Left ventricle myocardium inferior (tissue), 1 donor: ENCODE measurements at regions not wholly inside any gene's neighbourhood (a gene's known extent, or its start where the extent isn't known, plus 50 kb on each side); places are given as distances from the start of the nearest gene placed in this dataset.
"Not testable (repeated sequence)": the region's sequence is repeated elsewhere in the genome, so short reads cannot be mapped to it uniquely, and the experiment has no call there.

Source experiments
- DNase-seq: peaks from one replicate; pipeline ENCODE4 v3.0.0-alpha.2; 2020
- H3K27ac ChIP-seq: fragments of 200-600 bp; replicated peaks from 2 replicates; pipeline ENCODE4 v1.8.0; 2021
- H3K27me3 ChIP-seq: fragments of 200-600 bp; 2 replicates; pipeline ENCODE4 v1.8.0; 2021; ENCODE audit warnings: low read depth
- H3K36me3 ChIP-seq: fragments of 200-600 bp; 2 replicates; pipeline ENCODE4 v1.8.0; 2021
- H3K4me1 ChIP-seq: fragments of 200-600 bp; 2 replicates; pipeline ENCODE4 v1.8.0; 2021
- H3K4me3 ChIP-seq: fragments of 200-600 bp; 2 replicates; pipeline ENCODE4 v1.8.0; 2021; ENCODE audit warnings: mild to moderate bottlenecking, moderate library complexity
- H3K9me3 ChIP-seq: fragments of 200-600 bp; replicated peaks from 2 replicates; pipeline ENCODE4 v1.8.0; 2021
- CTCF ChIP-seq: fragments of 200-600 bp; IDR thresholded peaks from 2 replicates; pipeline ENCODE4 v1.8.0; 2021; ENCODE audit warnings: antibody characterized with exemption, mild to moderate bottlenecking, borderline replicate concordance
- intact Hi-C: fragments of 100-400 bp; cut with micrococcal nuclease; formaldehyde crosslinking; loops from one replicate; pipeline ENCODE4 v1.11.0; 2022
- donor health status: DM: no; HTN: yes; CAD: no; lungs with severe emphysema.

DNA sequence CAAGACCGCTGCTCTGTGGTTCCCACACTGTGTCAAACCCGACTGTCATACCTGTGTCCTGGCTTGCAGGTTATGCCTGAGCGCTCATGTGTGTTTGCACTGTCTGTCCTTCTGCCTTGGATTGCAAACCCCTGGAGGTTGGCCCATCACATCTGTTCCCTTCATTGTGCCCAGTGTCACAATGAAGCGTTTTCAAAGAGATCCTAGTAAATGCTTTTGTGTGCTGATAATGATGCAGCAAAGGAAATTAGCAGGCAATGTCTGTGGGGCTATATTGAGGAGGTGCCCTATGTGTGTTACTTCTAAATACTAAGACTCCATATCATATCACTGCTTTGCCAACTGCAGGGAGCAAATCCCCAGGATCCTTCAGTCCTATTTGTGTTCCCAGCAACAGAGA lies 424.4 kb upstream of the NFIA start:
- intact Hi-C loops: no loop called here
- Histone ChIP-seq H3K4me3 (no peak overlapping the region), H3K4me1 (no peaks in the 10 kb centered on the region), H3K36me3 (no peaks in the 10 kb centered on the region), H3K9me3 (peaks cover 4% of the 10 kb centered on the region), H3K27me3 (no peaks in the 10 kb centered on the region), H3K27ac (no peak overlapping the region)
- DNase-seq: no peak
- no peak for TF ChIP-seq CTCF

DNA sequence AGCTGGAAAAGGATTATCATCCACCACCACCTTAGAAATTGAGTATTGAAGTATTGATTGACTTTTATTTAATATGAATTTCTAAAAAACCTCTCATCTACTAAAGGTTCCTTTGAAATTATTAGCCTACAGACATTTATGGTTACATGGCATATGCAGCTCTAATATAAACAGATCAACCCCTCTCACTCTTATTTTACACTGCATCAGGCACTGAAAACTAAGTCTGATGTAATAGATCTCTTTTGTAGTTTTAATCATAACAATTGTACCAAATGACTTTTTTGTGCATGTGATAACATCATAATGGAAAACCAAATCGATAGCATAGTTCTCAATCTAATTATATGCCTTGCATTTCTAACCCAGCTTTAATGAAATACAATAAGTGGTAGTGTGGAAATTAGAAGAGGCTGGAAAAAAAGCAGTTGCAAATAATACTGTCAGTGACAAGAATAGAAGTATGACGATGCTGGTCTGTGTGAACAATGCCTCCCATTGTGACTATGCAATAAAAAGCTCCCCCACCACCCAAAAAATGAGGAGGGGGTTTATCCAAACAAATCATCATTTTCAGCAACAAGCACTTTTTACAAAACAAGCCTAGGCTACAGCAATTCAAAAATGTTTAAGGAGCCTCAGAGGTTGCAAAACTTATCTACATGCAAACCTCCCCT lies 426.5 kb upstream of the NFIA start:
- intact Hi-C loops: no loop called here
- H3K4me3 ChIP-seq: no peak overlapping the region
- DNase-seq: no peak

DNA sequence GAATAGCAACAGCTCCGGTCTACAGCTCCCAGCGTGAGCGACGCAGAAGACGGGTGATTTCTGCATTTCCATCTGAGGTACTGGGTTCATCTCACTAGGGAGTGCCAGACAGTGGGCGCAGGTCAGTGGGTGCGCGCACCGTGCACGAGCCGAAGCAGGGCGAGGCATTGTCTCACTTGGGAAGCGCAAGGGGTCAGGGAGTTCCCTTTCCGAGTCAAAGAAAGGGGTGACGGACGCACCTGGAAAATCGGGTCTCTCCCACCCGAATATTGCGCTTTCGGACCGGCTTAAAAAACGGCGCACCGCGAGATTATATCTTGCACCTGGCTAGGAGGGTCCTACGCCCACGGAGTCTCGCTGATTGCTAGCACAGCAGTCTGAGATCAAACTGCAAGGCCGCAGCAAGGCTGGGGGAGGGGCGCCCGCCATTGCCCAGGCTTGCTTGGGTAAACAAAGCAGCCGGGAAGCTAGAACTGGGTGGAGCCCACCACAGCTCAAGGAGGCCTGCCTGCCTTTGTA lies 442.3 kb upstream of the NFIA start:
- H3K27ac ChIP-seq, H3K36me3 ChIP-seq, H3K9me3 ChIP-seq, H3K4me3 ChIP-seq, H3K27me3 ChIP-seq, DNase-seq, intact Hi-C loops, H3K4me1 ChIP-seq: not testable (repeated sequence)

More for the DNA sequence above, 426.5 kb upstream of the NFIA start:
- H3K27ac ChIP-seq: no peak overlapping the region
- peaks cover 19% of the 10 kb centered on the region for H3K9me3 ChIP-seq
- no peaks in the 10 kb centered on the region for H3K36me3 ChIP-seq
- H3K27me3 ChIP-seq: no peaks in the 10 kb centered on the region
- no peaks in the 10 kb centered on the region for H3K4me1 ChIP-seq
- TF ChIP-seq CTCF: no peak

- H3K4me1 ChIP-seq: no peaks in the 10 kb centered on the region
- intact Hi-C loops: no loop called here
- H3K9me3 ChIP-seq: no peaks in the 10 kb centered on the region
- no peak overlapping the region for H3K27ac ChIP-seq
- H3K27me3 ChIP-seq: no peaks in the 10 kb centered on the region
- no peak for DNase-seq
- no peaks in the 10 kb centered on the region for H3K36me3 ChIP-seq
- no peak overlapping the region for H3K4me3 ChIP-seq
- no peak for TF ChIP-seq CTCF
Observed at GRCh38 chr1:60639287-60639686, 443.1 kb upstream of the NFIA start.

GRCh38 chr1:60637651-60638050 lies 444.7 kb upstream of the NFIA start:
- Histone ChIP-seq H3K36me3 (no peaks in the 10 kb centered on the region), H3K27me3 (no peaks in the 10 kb centered on the region), H3K9me3 (no peaks in the 10 kb centered on the region), H3K4me3 (no peak overlapping the region), H3K4me1 (no peaks in the 10 kb centered on the region), H3K27ac (no peak overlapping the region)
- intact Hi-C loops: no loop called here
- no peak for TF ChIP-seq CTCF
- DNase-seq: no peak

DNA sequence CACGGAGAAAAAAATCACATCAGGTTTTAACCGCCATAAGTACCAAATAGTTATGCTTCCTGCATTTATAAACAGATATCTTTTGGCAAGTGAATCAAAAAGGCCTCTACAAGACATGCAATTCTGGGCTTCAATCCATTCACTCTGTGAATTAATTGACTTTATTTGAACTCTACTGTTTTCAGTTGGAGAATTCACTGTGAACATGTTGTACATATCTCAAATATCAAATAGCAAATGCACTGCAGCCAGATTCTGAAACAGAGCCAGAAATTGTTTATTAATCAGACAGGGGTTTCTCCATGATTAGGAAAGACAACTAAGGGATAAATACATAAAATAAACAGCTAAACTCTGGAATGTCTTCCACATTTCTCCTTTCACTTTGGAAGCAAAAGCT lies 445.4 kb upstream of the NFIA start:
- Histone ChIP-seq H3K4me3 (no peak overlapping the region), H3K36me3 (no peaks in the 10 kb centered on the region), H3K4me1 (no peaks in the 10 kb centered on the region), H3K27me3 (no peaks in the 10 kb centered on the region), H3K27ac (no peak overlapping the region), H3K9me3 (no peaks in the 10 kb centered on the region)
- no peak for TF ChIP-seq CTCF
- no peak for DNase-seq
- intact Hi-C loops: no loop called here
